MCF 10A (cell line): ENCODE measurements at regions not wholly inside any gene's neighbourhood (a gene's known extent, or its start where the extent isn't known, plus 50 kb on each side); places are given as distances from the start of the nearest gene placed in this dataset.
"Not testable (repeated sequence)": the region's sequence is repeated elsewhere in the genome, so short reads cannot be mapped to it uniquely, and the experiment has no call there.

Experiments used
- BruUV-seq: library from RNA; stranded (reverse); fragments of 400-500 nt; replicated peaks from 2 replicates; lab custom pipeline; 2021; lab: Mats Ljungman, UMichigan
- CTCF ChIA-PET: fragments of 300-600 bp; sonication (Branson Sonifier 250); formaldehyde crosslinking; extraction: SDS; loops from one replicate; lab custom pipeline; 2021; ENCODE audit warnings: antibody characterized with exemption, inconsistent platforms; lab: Yijun Ruan, JAX
- POLR2A ChIA-PET: fragments of 300-600, 350-650 bp; sonication (Branson Sonifier 250); formaldehyde crosslinking; extraction: SDS; loops from one replicate; lab custom pipeline; 2020; ENCODE audit warnings: antibody characterized with exemption, inconsistent platforms; lab: Yijun Ruan, JAX
- DNase-seq: peaks from one replicate; pipeline ENCODE4 v3.0.0-alpha.2; 2018; ENCODE audit not compliant: unreplicated experiment
- H3K27ac Mint-ChIP-seq: one replicate; pipeline ENCODE4 v1.8.0; 2022; ENCODE audit warnings: mild to moderate bottlenecking, low read depth, mixed read lengths; ENCODE audit not compliant: unreplicated experiment
- H3K27me3 Mint-ChIP-seq: one replicate; pipeline ENCODE4 v1.8.0; 2022; ENCODE audit warnings: mixed read lengths; ENCODE audit not compliant: insufficient read depth, unreplicated experiment
- H3K36me3 Mint-ChIP-seq: one replicate; pipeline ENCODE4 v1.8.0; 2022; ENCODE audit warnings: mild to moderate bottlenecking, moderate library complexity, mixed read lengths; ENCODE audit not compliant: insufficient read depth, unreplicated experiment
- H3K4me1 Mint-ChIP-seq: one replicate; pipeline ENCODE4 v1.8.0; 2022; ENCODE audit warnings: mixed read lengths; ENCODE audit not compliant: insufficient read depth, unreplicated experiment
- H3K4me3 Mint-ChIP-seq: one replicate; pipeline ENCODE4 v1.8.0; 2022; ENCODE audit warnings: mild to moderate bottlenecking, moderate library complexity, mixed read lengths; ENCODE audit not compliant: unreplicated experiment
- H3K9me3 Mint-ChIP-seq: one replicate; pipeline ENCODE4 v1.8.0; 2022; ENCODE audit warnings: mixed read lengths; ENCODE audit not compliant: unreplicated experiment
- intact Hi-C: fragments of 100-400 bp; cut with micrococcal nuclease; formaldehyde crosslinking; loops from 2 replicates; pipeline ENCODE4 v1.14.1; 2022
- TF ChIP-seq, protein P1 (sequence below): fragments of 200-600 bp; IDR thresholded peaks from one replicate; pipeline ENCODE4 v1.8.0; 2022; ENCODE audit warnings: antibody characterized with exemption, mild to moderate bottlenecking; ENCODE audit not compliant: unreplicated experiment

DNA sequence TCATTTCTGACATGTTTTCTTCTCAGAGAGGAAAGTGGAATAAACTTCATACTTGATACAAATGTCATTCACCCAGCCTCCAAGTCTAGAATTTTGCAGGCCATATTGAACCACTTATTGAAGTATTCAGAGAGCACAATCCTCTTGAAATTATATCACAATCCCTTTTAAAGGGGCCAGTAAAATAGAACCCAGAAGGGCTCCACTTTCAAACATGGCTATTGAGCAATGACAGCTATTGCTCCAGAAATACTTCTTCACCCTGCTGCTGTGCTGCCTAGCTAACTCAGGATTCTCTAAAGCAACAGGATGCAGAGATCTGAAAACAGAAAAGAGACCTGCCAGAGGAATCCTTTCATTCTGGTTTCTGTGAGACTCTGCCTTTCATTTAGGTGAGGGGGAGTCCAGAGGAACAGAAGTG is 275.0 kb upstream of the CDH5 start:
- CTCF ChIA-PET, result no interaction called here
- Mint-ChIP-seq H3K9me3 (peaks cover 17% of the 10 kb centered on the region), H3K4me1 (no peaks in the 10 kb centered on the region), H3K27me3 (no peaks in the 10 kb centered on the region), H3K4me3 (no peak overlapping the region), H3K27ac (no peak overlapping the region), H3K36me3 (no peaks in the 10 kb centered on the region)
- BruUV-seq, result no TSS peak
- POLR2A ChIA-PET, result no interaction called here
- no peak for DNase-seq
- intact Hi-C loops, result no loop called here
- TF ChIP-seq, protein P1, sequence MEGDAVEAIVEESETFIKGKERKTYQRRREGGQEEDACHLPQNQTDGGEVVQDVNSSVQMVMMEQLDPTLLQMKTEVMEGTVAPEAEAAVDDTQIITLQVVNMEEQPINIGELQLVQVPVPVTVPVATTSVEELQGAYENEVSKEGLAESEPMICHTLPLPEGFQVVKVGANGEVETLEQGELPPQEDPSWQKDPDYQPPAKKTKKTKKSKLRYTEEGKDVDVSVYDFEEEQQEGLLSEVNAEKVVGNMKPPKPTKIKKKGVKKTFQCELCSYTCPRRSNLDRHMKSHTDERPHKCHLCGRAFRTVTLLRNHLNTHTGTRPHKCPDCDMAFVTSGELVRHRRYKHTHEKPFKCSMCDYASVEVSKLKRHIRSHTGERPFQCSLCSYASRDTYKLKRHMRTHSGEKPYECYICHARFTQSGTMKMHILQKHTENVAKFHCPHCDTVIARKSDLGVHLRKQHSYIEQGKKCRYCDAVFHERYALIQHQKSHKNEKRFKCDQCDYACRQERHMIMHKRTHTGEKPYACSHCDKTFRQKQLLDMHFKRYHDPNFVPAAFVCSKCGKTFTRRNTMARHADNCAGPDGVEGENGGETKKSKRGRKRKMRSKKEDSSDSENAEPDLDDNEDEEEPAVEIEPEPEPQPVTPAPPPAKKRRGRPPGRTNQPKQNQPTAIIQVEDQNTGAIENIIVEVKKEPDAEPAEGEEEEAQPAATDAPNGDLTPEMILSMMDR, result no peak

DNA sequence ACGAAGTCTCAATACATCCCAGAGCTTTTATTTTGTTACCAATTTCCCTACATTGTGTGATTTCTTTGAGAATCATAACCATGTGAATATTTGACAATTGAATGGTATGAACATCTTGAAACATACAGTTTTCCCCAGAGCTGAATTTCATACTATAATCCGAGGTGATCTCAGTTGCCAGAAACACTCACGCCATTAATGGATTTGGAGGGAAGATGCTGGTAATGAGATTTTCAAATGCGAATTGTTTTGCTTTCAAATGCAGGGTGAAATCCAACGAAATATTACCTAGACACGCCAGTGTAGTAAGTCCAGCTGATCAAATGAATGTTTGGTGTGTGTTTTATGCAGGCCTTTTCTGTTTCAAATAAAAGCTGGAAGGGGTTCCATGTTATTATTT is 277.8 kb upstream of the CDH5 start:
- no peak for DNase-seq
- ChIA-PET CTCF (interaction anchor here (0.6 to 0.9 kb wide), 2 partner anchors 12 to 573 kb away, joined by 3 to 4 read pairs; no protein-coding TSS in a partner anchor), POLR2A (no interaction called here)
- Mint-ChIP-seq H3K4me1 (no peaks in the 10 kb centered on the region), H3K4me3 (no peak overlapping the region), H3K27ac (no peak overlapping the region), H3K36me3 (no peaks in the 10 kb centered on the region), H3K9me3 (peaks cover 31% of the 10 kb centered on the region), H3K27me3 (no peaks in the 10 kb centered on the region)
- TF ChIP-seq, protein P1, result no peak
- BruUV-seq, result no TSS peak
- intact Hi-C loops, result no loop called here

DNA sequence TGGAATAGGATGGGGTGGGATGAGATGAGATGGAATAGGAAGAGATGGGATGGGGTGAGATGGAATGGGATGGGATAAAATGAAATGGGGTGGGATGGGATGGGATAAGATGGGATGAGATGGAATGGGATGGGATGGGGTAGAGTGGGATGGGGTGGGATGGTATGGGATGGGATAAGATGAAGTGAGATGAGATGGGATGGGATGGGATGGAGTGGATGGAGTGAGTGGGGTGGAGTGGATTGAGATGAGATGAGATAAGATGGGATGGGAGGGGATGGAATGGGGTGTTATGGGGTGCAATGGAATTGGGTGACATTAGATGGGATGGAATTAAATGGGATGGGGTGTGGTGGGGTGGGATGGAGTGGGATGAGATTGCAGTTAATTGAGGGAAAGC is 279.2 kb upstream of the CDH5 start:
- Mint-ChIP-seq H3K4me1 (no peaks in the 10 kb centered on the region), H3K36me3 (no peaks in the 10 kb centered on the region), H3K9me3 (peaks cover 31% of the 10 kb centered on the region), H3K27me3 (no peaks in the 10 kb centered on the region), H3K27ac (no peak overlapping the region), H3K4me3 (no peak overlapping the region)
- no TSS peak for BruUV-seq
- intact Hi-C loops, result no loop called here
- TF ChIP-seq, protein P1, result no peak
- ChIA-PET CTCF (interaction anchor here (0.6 kb wide), 1 partner anchor 229 kb away, joined by 3 read pairs; no protein-coding TSS in a partner anchor), POLR2A (no interaction called here)
- no peak for DNase-seq

DNA sequence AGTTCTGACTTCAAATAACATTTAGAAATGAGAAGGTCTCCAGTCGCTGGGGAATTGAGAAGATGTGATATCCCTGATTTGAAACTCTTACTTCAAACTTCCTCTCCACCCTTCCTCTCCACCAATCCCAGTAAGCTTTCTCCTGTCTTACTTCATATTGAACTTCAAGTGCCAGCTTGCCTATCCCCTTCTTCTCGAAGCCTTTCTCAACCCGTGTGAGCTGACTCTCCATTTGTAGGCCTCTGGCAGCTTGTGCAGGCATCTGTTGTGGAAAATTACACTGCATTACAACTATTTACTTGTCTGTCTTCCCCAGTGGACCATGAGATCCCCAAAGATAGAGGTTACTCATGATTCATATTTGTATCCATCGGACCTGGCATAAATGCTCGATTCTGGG is 280.8 kb upstream of the CDH5 start:
- ChIA-PET CTCF (no interaction called here), POLR2A (no interaction called here)
- peaks cover 31% of the 10 kb centered on the region for H3K9me3 Mint-ChIP-seq
- no peak overlapping the region for H3K27ac Mint-ChIP-seq
- intact Hi-C loops, result no loop called here
- DNase-seq, result no peak
- no peak overlapping the region for H3K4me3 Mint-ChIP-seq
- H3K4me1 Mint-ChIP-seq, result no peaks in the 10 kb centered on the region
- H3K36me3 Mint-ChIP-seq, result no peaks in the 10 kb centered on the region
- H3K27me3 Mint-ChIP-seq, result no peaks in the 10 kb centered on the region
- TF ChIP-seq, protein P1, result no peak
- no TSS peak for BruUV-seq

DNA sequence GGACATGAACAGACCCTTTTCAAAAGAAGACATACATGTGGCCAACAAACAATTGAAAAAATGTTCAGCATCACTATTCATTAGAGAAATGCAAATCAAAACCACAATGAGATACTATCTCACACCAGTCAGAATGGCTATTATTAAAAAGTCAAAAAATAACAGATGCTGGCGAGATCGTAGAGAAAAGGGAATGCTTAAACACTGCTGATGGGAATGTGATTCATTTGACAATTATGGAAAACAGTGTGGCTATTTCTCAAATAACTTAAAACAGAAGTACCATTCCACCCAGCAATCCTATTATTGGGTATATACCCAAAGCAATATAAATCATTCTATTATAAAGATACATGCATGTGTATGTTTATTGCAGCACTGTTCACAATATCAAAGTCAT is 281.8 kb upstream of the CDH5 start:
- H3K36me3 Mint-ChIP-seq, BruUV-seq: not testable (repeated sequence)

More for the DNA sequence above, 281.8 kb upstream of the CDH5 start:
- intact Hi-C loops, H3K4me1 Mint-ChIP-seq, CTCF ChIA-PET, DNase-seq, POLR2A ChIA-PET, H3K4me3 Mint-ChIP-seq, H3K27ac Mint-ChIP-seq, H3K27me3 Mint-ChIP-seq: not testable (repeated sequence)
- peaks cover 37% of the 10 kb centered on the region for H3K9me3 Mint-ChIP-seq
